ENCODE measurements at regions not wholly inside any gene's neighbourhood (a gene's known extent, or its start where the extent isn't known, plus 50 kb on each side); places are given as distances from the start of the nearest gene placed in this dataset.

- H3K9ac ChIP-seq (ENCODE audit: low read length in 5 of 5): no peak overlapping the region
- no peak overlapping the region for H3K4me3 ChIP-seq (ENCODE audit: low read depth in 1 of 5, low read length in 5 of 5)
- no peaks in the 10 kb centered on the region for H3K36me3 ChIP-seq (ENCODE audit: control insufficient read depth in 5 of 5, insufficient read depth in 5 of 5, low read length in 5 of 5)
- peaks cover 0 to 4% (median 0%) of the 10 kb centered on the region in 5 donors for H3K9me3 ChIP-seq (ENCODE audit: control insufficient read depth in 5 of 5, low read length in 5 of 5)
- peaks cover 0 to 13% (median 0%) of the 10 kb centered on the region in 5 donors for H3K4me1 ChIP-seq (ENCODE audit: control insufficient read depth in 5 of 5, insufficient read depth in 5 of 5, low read length in 5 of 5)
- H3K27me3 ChIP-seq (ENCODE audit: control insufficient read depth in 5 of 5, insufficient read depth in 4 of 5, low read length in 5 of 5): no peaks in the 10 kb centered on the region
- no peak overlapping the region for H3K27ac ChIP-seq (ENCODE audit: low read depth, low read length)
These were observed 169.2 kb downstream of the ETAA1 start for GRCh38 chr2:67566285-67566684.

DNA sequence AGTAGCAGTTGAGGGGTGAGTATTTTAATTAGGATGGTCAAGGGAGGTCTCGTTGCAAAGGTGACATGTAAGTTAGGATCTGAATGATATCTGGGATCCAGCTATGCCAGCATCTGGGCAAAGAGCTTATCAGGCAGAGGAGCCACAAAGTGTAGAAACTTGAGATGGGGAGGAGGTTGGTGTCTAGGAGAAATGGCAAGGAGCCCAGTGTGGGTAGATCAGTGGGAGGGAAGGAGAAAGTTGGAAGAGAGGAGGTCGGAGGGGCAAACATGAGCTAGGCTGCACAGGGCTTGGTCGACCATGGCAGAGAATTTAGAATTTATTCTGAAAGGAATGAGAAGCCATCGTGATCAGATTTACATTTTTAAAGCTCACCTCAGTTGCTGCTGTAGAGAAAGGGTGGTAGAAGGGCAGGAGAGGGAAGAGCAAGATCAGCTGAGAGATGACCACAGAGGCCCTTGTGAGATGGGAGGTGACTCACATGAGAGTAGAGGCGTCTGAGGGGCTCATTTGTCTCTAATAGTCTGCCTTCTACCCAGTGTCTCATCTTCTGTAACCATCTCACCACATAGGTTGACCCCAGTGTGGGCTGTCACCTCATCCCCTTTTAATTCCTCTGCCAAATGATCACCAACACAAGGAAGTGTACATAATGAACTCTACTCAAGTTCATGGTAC, 170.0 kb downstream of the ETAA1 start:
- Histone ChIP-seq H3K4me3 (ENCODE audit: low read depth in 1 of 5, low read length in 5 of 5) (no peak overlapping the region), H3K9me3 (ENCODE audit: control insufficient read depth in 5 of 5, low read length in 5 of 5) (peaks cover 0 to 5% (median 0%) of the 10 kb centered on the region in 5 donors), H3K4me1 (ENCODE audit: control insufficient read depth in 5 of 5, insufficient read depth in 5 of 5, low read length in 5 of 5) (peaks cover 0 to 13% (median 0%) of the 10 kb centered on the region in 5 donors), H3K27ac (ENCODE audit: low read depth, low read length) (no peak overlapping the region), H3K9ac (ENCODE audit: low read length in 5 of 5) (no peak overlapping the region), H3K36me3 (ENCODE audit: control insufficient read depth in 5 of 5, insufficient read depth in 5 of 5, low read length in 5 of 5) (no peaks in the 10 kb centered on the region), H3K27me3 (ENCODE audit: control insufficient read depth in 5 of 5, insufficient read depth in 4 of 5, low read length in 5 of 5) (no peaks in the 10 kb centered on the region)

- H3K27ac ChIP-seq (ENCODE audit: low read depth, low read length): no peak overlapping the region
- H3K4me1 ChIP-seq (ENCODE audit: control insufficient read depth in 5 of 5, insufficient read depth in 5 of 5, low read length in 5 of 5): peaks cover 0 to 13% (median 0%) of the 10 kb centered on the region in 5 donors
These were observed 170.8 kb downstream of the ETAA1 start for GRCh38 chr2:67567886-67568285.

DNA sequence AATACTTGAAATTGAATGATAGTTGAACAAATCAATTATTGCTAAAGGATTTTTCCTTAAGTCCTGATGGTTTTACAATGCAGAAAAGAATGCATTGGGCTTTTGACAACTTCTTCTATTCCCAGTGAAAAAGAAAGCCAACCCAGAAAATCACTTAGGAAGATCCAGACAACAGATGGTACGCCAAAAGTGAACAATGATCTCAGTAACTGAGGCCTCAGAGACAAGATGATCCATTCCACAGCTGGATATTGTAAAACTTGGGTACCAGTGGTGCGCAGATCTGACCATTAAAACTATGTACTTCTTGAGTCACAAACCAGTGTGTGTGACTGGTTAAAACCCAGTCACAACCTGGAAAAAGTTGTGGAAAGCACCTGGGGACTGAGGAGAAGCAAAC, 173.5 kb downstream of the ETAA1 start:
- Histone ChIP-seq H3K9ac (ENCODE audit: low read length in 5 of 5) (no peak overlapping the region), H3K4me3 (ENCODE audit: low read depth in 1 of 5, low read length in 5 of 5) (no peak overlapping the region), H3K27ac (ENCODE audit: low read depth, low read length) (no peak overlapping the region), H3K9me3 (ENCODE audit: control insufficient read depth in 5 of 5, low read length in 5 of 5) (peaks cover 0 to 5% (median 0%) of the 10 kb centered on the region in 5 donors), H3K4me1 (ENCODE audit: control insufficient read depth in 5 of 5, insufficient read depth in 5 of 5, low read length in 5 of 5) (peaks cover 0 to 9% (median 0%) of the 10 kb centered on the region in 5 donors), H3K36me3 (ENCODE audit: control insufficient read depth in 5 of 5, insufficient read depth in 5 of 5, low read length in 5 of 5) (no peaks in the 10 kb centered on the region), H3K27me3 (ENCODE audit: control insufficient read depth in 5 of 5, insufficient read depth in 4 of 5, low read length in 5 of 5) (no peaks in the 10 kb centered on the region)

More at GRCh38 chr2:67567886-67568285, 170.8 kb downstream of the ETAA1 start:
- Histone ChIP-seq H3K9me3 (ENCODE audit: control insufficient read depth in 5 of 5, low read length in 5 of 5) (peaks cover 0 to 5% (median 0%) of the 10 kb centered on the region in 5 donors), H3K27me3 (ENCODE audit: control insufficient read depth in 5 of 5, insufficient read depth in 4 of 5, low read length in 5 of 5) (no peaks in the 10 kb centered on the region), H3K9ac (ENCODE audit: low read length in 5 of 5) (no peak overlapping the region), H3K36me3 (ENCODE audit: control insufficient read depth in 5 of 5, insufficient read depth in 5 of 5, low read length in 5 of 5) (no peaks in the 10 kb centered on the region), H3K4me3 (ENCODE audit: low read depth in 1 of 5, low read length in 5 of 5) (no peak overlapping the region)

DNA sequence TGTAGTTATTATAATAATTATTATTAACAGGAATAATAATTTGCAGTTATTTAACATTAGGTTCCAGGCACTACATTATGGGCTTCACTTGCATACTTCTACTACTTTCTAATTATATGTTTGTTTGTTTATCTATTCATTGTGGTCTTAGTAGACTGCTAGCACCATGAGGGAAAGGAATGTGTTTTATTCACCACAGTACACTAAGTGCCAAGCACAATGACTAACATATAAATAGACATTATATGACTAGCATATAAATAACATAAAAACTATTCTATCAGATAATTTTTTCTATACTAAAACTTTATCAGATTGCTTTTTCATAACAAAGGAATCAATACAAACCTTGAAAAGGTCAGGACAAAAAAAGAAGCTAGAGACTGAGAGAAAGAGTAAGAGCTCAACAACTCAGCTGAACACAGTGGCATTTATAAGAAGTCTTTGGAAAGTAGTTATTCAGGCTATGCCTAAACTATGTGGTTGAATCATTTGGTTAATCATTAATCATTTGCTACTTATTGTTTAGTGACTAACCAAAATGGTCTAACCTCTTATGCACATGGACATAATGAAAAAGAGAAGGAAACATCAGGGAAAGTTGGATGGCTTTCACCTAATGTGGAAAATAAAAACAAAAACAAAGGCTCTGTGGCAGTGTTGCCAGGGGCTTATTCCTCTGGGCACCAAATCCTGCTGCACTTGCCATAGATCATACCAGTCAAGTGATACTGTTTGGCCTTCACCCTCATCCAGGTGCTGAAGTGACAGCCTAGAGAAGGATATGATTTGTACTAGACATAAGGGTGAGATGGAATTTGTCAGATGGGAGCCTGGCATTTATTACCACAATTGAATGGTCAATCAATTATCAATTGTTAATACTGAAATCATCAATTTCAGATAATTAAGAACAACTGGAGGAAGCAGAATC, 174.9 kb downstream of the ETAA1 start:
- no peaks in the 10 kb centered on the region for H3K36me3 ChIP-seq (ENCODE audit: control insufficient read depth in 5 of 5, insufficient read depth in 5 of 5, low read length in 5 of 5)
- no peak overlapping the region for H3K9ac ChIP-seq (ENCODE audit: low read length in 5 of 5)
- H3K4me1 ChIP-seq (ENCODE audit: control insufficient read depth in 5 of 5, insufficient read depth in 5 of 5, low read length in 5 of 5): peaks cover 0 to 12% (median 0%) of the 10 kb centered on the region in 5 donors
- no peaks in the 10 kb centered on the region for H3K27me3 ChIP-seq (ENCODE audit: control insufficient read depth in 5 of 5, insufficient read depth in 4 of 5, low read length in 5 of 5)
- H3K27ac ChIP-seq (ENCODE audit: low read depth, low read length): no peak overlapping the region
- peaks cover 0 to 5% (median 0%) of the 10 kb centered on the region in 5 donors for H3K9me3 ChIP-seq (ENCODE audit: control insufficient read depth in 5 of 5, low read length in 5 of 5)
- H3K4me3 ChIP-seq (ENCODE audit: low read depth in 1 of 5, low read length in 5 of 5): no peak overlapping the region

- H3K36me3 ChIP-seq (ENCODE audit: control insufficient read depth in 5 of 5, insufficient read depth in 5 of 5, low read length in 5 of 5): no peaks in the 10 kb centered on the region
- peaks cover 0 to 5% (median 0%) of the 10 kb centered on the region in 5 donors for H3K9me3 ChIP-seq (ENCODE audit: control insufficient read depth in 5 of 5, low read length in 5 of 5)
- peaks cover 0 to 12% (median 0%) of the 10 kb centered on the region in 5 donors for H3K4me1 ChIP-seq (ENCODE audit: control insufficient read depth in 5 of 5, insufficient read depth in 5 of 5, low read length in 5 of 5)
- H3K9ac ChIP-seq (ENCODE audit: low read length in 5 of 5): no peak overlapping the region
- no peak overlapping the region for H3K4me3 ChIP-seq (ENCODE audit: low read depth in 1 of 5, low read length in 5 of 5)
- no peaks in the 10 kb centered on the region for H3K27me3 ChIP-seq (ENCODE audit: control insufficient read depth in 5 of 5, insufficient read depth in 4 of 5, low read length in 5 of 5)
- H3K27ac ChIP-seq (ENCODE audit: low read depth, low read length): no peak overlapping the region
These were observed 175.7 kb downstream of the ETAA1 start for GRCh38 chr2:67572721-67573435.

- H3K27me3 ChIP-seq (ENCODE audit: control insufficient read depth in 5 of 5, insufficient read depth in 4 of 5, low read length in 5 of 5): no peaks in the 10 kb centered on the region
These were observed 177.1 kb downstream of the ETAA1 start for GRCh38 chr2:67574230-67574629.

GRCh38 chr2:67576226-67576625, 179.1 kb downstream of the ETAA1 start:
- Histone ChIP-seq H3K4me3 (ENCODE audit: low read depth in 1 of 5, low read length in 5 of 5) (no peak overlapping the region), H3K27me3 (ENCODE audit: control insufficient read depth in 5 of 5, insufficient read depth in 4 of 5, low read length in 5 of 5) (no peaks in the 10 kb centered on the region), H3K36me3 (ENCODE audit: control insufficient read depth in 5 of 5, insufficient read depth in 5 of 5, low read length in 5 of 5) (no peaks in the 10 kb centered on the region), H3K4me1 (ENCODE audit: control insufficient read depth in 5 of 5, insufficient read depth in 5 of 5, low read length in 5 of 5) (peaks cover 0 to 4% (median 0%) of the 10 kb centered on the region in 5 donors), H3K27ac (ENCODE audit: low read depth, low read length) (no peak overlapping the region), H3K9me3 (ENCODE audit: control insufficient read depth in 5 of 5, low read length in 5 of 5) (peaks cover 0 to 2% (median 0%) of the 10 kb centered on the region in 5 donors), H3K9ac (ENCODE audit: low read length in 5 of 5) (no peak overlapping the region)

More at GRCh38 chr2:67574230-67574629, 177.1 kb downstream of the ETAA1 start:
- Histone ChIP-seq H3K4me1 (ENCODE audit: control insufficient read depth in 5 of 5, insufficient read depth in 5 of 5, low read length in 5 of 5) (peaks cover 0 to 4% (median 0%) of the 10 kb centered on the region in 5 donors), H3K9ac (ENCODE audit: low read length in 5 of 5) (no peak overlapping the region), H3K9me3 (ENCODE audit: control insufficient read depth in 5 of 5, low read length in 5 of 5) (peaks cover 0 to 5% (median 0%) of the 10 kb centered on the region in 5 donors), H3K27ac (ENCODE audit: low read depth, low read length) (no peak overlapping the region), H3K36me3 (ENCODE audit: control insufficient read depth in 5 of 5, insufficient read depth in 5 of 5, low read length in 5 of 5) (no peaks in the 10 kb centered on the region), H3K4me3 (ENCODE audit: low read depth in 1 of 5, low read length in 5 of 5) (no peak overlapping the region)

- Histone ChIP-seq H3K9ac (ENCODE audit: low read length in 5 of 5) (no peak overlapping the region), H3K27ac (ENCODE audit: low read depth, low read length) (no peak overlapping the region), H3K4me3 (ENCODE audit: low read depth in 1 of 5, low read length in 5 of 5) (no peak overlapping the region)
These were observed 179.9 kb downstream of the ETAA1 start for GRCh38 chr2:67576991-67577390.

More at GRCh38 chr2:67576991-67577390, 179.9 kb downstream of the ETAA1 start:
- peaks cover 0 to 6% (median 0%) of the 10 kb centered on the region in 5 donors for H3K9me3 ChIP-seq (ENCODE audit: control insufficient read depth in 5 of 5, low read length in 5 of 5)
- no peaks in the 10 kb centered on the region for H3K27me3 ChIP-seq (ENCODE audit: control insufficient read depth in 5 of 5, insufficient read depth in 4 of 5, low read length in 5 of 5)
- no peaks in the 10 kb centered on the region for H3K36me3 ChIP-seq (ENCODE audit: control insufficient read depth in 5 of 5, insufficient read depth in 5 of 5, low read length in 5 of 5)
- peaks cover 0 to 4% (median 0%) of the 10 kb centered on the region in 5 donors for H3K4me1 ChIP-seq (ENCODE audit: control insufficient read depth in 5 of 5, insufficient read depth in 5 of 5, low read length in 5 of 5)
